GM23338 (cell line): ENCODE measurements at regions not wholly inside any gene's neighbourhood (a gene's known extent, or its start where the extent isn't known, plus 50 kb on each side); places are given as distances from the start of the nearest gene placed in this dataset.

ENCODE experiments used
- ATAC-seq: fragments of 200-7000 bp; cut with Tn5 transposase; 3 replicates; pipeline ENCODE4 v1.9.1; 2020
- DNase-seq: peaks from one replicate; pipeline ENCODE4 v3.0.0-alpha.2; 2015; ENCODE audit warnings: low spot score
- H2AFZ ChIP-seq: fragments of 200-600 bp; sonication (generic); 2 replicates; pipeline ENCODE4 v1.8.0; 2016; ENCODE audit warnings: antibody characterized with exemption, mild to moderate bottlenecking, moderate library complexity
- H3F3A ChIP-seq: fragments of 200-600 bp; sonication (generic); replicated peaks from 2 replicates; pipeline ENCODE4 v1.8.0; 2017; ENCODE audit warnings: antibody characterized with exemption, mixed run types, low read depth
- H3K27ac ChIP-seq: fragments of 200-600 bp; sonication (generic); 2 replicates; pipeline ENCODE4 v1.6.1; 2016; ENCODE audit warnings: low read depth
- H3K27me3 ChIP-seq: fragments of 200-600 bp; sonication (generic); 2 replicates; pipeline ENCODE4 v1.8.0; 2016; ENCODE audit warnings: mild to moderate bottlenecking, mixed run types, moderate library complexity; ENCODE audit not compliant: insufficient read depth
- H3K36me3 ChIP-seq: fragments of 200-600 bp; sonication (generic); 2 replicates; pipeline ENCODE4 v1.8.0; 2016; ENCODE audit warnings: mild to moderate bottlenecking; ENCODE audit not compliant: insufficient read depth
- H3K4me1 ChIP-seq: fragments of 200-600 bp; sonication (generic); 2 replicates; pipeline ENCODE4 v1.8.0; 2016; ENCODE audit warnings: mild to moderate bottlenecking, moderate library complexity; ENCODE audit not compliant: insufficient read depth
- H3K4me2 ChIP-seq: fragments of 200-600 bp; sonication (generic); 2 replicates; pipeline ENCODE4 v1.7.1; 2017; ENCODE audit warnings: mixed run types
- H3K4me3 ChIP-seq: fragments of 200-600 bp; sonication (generic); 2 replicates; pipeline ENCODE4 v1.6.1; 2016; ENCODE audit warnings: mixed run types
- H3K79me2 ChIP-seq: fragments of 200-600 bp; sonication (generic); replicated peaks from 2 replicates; pipeline ENCODE4 v1.8.0; 2017; ENCODE audit warnings: mild to moderate bottlenecking; ENCODE audit not compliant: insufficient read depth
- H3K9me2 ChIP-seq: fragments of 200-600 bp; sonication (generic); 2 replicates; pipeline ENCODE4 v1.8.0; 2017; ENCODE audit not compliant: insufficient read depth
- H4K20me1 ChIP-seq: fragments of 200-600 bp; sonication (generic); replicated peaks from 2 replicates; pipeline ENCODE4 v1.8.0; 2017; ENCODE audit warnings: mild to moderate bottlenecking; ENCODE audit not compliant: insufficient read depth
- H3K27ac Mint-ChIP-seq: 2 replicates; pipeline ENCODE4 v1.8.0; 2020; ENCODE audit warnings: inconsistent platforms, mild to moderate bottlenecking, moderate library complexity, mixed read lengths
- H3K27me3 Mint-ChIP-seq: 3 replicates; pipeline ENCODE4 v1.8.0; 2022; ENCODE audit warnings: low read depth, mild to moderate bottlenecking, moderate library complexity, mixed read lengths, inconsistent platforms; ENCODE audit not compliant: insufficient read depth, poor library complexity
- H3K36me3 Mint-ChIP-seq: 3 replicates; pipeline ENCODE4 v1.8.0; 2021; ENCODE audit warnings: low read depth, mild to moderate bottlenecking, inconsistent platforms, moderate library complexity, mixed read lengths
- H3K4me1 Mint-ChIP-seq: 3 replicates; pipeline ENCODE4 v1.8.0; 2020; ENCODE audit warnings: mild to moderate bottlenecking, inconsistent platforms, mixed read lengths
- H3K4me3 Mint-ChIP-seq: 3 replicates; pipeline ENCODE4 v1.8.0; 2021; ENCODE audit warnings: moderate library complexity, mild to moderate bottlenecking, inconsistent platforms, mixed read lengths
- H3K9me3 Mint-ChIP-seq: 3 replicates; pipeline ENCODE4 v1.8.0; 2020; ENCODE audit warnings: moderate library complexity, mild to moderate bottlenecking, inconsistent platforms, mixed read lengths
- EZH2 ChIP-seq: fragments of 200-600 bp; sonication (generic); IDR thresholded peaks from one replicate; pipeline ENCODE4 v1.8.0; 2017; ENCODE audit warnings: antibody characterized with exemption, mild to moderate bottlenecking, low read depth; ENCODE audit not compliant: unreplicated experiment
- EZH2phosphoT487 ChIP-seq: fragments of 200-600 bp; sonication (generic); IDR thresholded peaks from one replicate; pipeline ENCODE4 v1.8.1; 2018; ENCODE audit warnings: antibody characterized with exemption; ENCODE audit not compliant: unreplicated experiment
- JUNB ChIP-seq: IDR thresholded peaks from one replicate; pipeline ENCODE4 v1.6.1; 2016; ENCODE audit warnings: antibody characterized with exemption; ENCODE audit not compliant: unreplicated experiment
- NANOG ChIP-seq: IDR thresholded peaks from 2 replicates; pipeline ENCODE4 v1.6.1; 2016; ENCODE audit warnings: antibody characterized with exemption, borderline replicate concordance
- POLR2AphosphoS5 ChIP-seq: IDR thresholded peaks from 2 replicates; pipeline ENCODE4 v1.6.1; 2016; ENCODE audit warnings: antibody characterized with exemption, low read depth
- STAT1 ChIP-seq: IDR thresholded peaks from one replicate; pipeline ENCODE4 v1.6.1; 2016; ENCODE audit warnings: antibody characterized with exemption; ENCODE audit not compliant: unreplicated experiment
- ZNF114 ChIP-seq: fragments of 250-450 bp; sonication (Bioruptor Pico); IDR thresholded peaks from 2 replicates; pipeline ENCODE4 v1.5.0; 2020; ENCODE audit warnings: mild to moderate bottlenecking, moderate library complexity
- ZNF331 ChIP-seq: fragments of 250-450 bp; sonication (Bioruptor Pico); IDR thresholded peaks from 2 replicates; pipeline ENCODE4 v1.5.0; 2020; ENCODE audit warnings: low read depth, mild to moderate bottlenecking, moderate library complexity
- TF ChIP-seq, protein P1 (sequence below): IDR thresholded peaks from 2 replicates; pipeline ENCODE4 v1.6.1; 2016; ENCODE audit warnings: antibody characterized with exemption
- TF ChIP-seq, protein P2 (sequence below): IDR thresholded peaks from one replicate; pipeline ENCODE4 v1.6.1; 2018; ENCODE audit warnings: antibody characterized with exemption; ENCODE audit not compliant: unreplicated experiment
- TF ChIP-seq, protein P3 (sequence below), 2 experiments: fragments of 200-600 bp in 1 of 2; sonication (generic) in 1 of 2; conservative IDR thresholded peaks; 2 replicates each; pipeline versions ENCODE4 v1.5.1 to v1.6.1; 2016 to 2017; ENCODE audit warnings: antibody characterized with exemption in 2 of 2, low read depth in 2 of 2, mild to moderate bottlenecking in 2 of 2, moderate library complexity in 1 of 2

DNA sequence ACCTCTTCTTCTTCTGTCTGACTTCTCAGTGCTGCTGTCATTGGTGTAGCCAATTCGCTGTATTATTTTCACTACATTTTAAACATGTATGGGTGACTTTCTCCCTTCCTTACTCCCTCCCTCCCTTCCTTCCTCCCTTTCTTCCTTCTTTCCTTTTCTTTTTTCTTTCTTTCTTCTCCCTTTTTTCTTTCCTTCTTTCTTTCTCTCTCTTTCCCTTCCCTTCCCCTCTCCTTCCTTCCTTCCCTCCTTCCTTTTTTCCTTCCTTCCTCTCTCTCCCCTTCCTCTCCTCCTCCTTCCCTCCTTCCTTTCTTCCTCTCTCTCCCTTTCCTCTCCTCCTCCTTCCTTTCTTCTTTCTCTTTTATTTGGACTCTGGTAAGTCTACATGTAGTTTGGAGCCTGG, 240.8 kb downstream of the GATA3 start:
- no peaks in the 10 kb centered on the region for H3K79me2 ChIP-seq
- Mint-ChIP-seq H3K27me3 (peaks cover 7% of the 10 kb centered on the region), H3K27ac (no peak overlapping the region), H3K4me1 (peaks cover 12% of the 10 kb centered on the region), H3K9me3 (no peaks in the 10 kb centered on the region), H3K4me3 (no peak overlapping the region), H3K36me3 (no peaks in the 10 kb centered on the region)
- no peaks in the 10 kb centered on the region for H3F3A ChIP-seq
- H2AFZ ChIP-seq, result peak overlapping the region; percentile 89; the same call in 1 of the 2 replicates
- TF ChIP-seq, protein P1, sequence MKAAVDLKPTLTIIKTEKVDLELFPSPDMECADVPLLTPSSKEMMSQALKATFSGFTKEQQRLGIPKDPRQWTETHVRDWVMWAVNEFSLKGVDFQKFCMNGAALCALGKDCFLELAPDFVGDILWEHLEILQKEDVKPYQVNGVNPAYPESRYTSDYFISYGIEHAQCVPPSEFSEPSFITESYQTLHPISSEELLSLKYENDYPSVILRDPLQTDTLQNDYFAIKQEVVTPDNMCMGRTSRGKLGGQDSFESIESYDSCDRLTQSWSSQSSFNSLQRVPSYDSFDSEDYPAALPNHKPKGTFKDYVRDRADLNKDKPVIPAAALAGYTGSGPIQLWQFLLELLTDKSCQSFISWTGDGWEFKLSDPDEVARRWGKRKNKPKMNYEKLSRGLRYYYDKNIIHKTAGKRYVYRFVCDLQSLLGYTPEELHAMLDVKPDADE, result no peak
- TF ChIP-seq JUNB, result no peak
- TF ChIP-seq, protein P2, sequence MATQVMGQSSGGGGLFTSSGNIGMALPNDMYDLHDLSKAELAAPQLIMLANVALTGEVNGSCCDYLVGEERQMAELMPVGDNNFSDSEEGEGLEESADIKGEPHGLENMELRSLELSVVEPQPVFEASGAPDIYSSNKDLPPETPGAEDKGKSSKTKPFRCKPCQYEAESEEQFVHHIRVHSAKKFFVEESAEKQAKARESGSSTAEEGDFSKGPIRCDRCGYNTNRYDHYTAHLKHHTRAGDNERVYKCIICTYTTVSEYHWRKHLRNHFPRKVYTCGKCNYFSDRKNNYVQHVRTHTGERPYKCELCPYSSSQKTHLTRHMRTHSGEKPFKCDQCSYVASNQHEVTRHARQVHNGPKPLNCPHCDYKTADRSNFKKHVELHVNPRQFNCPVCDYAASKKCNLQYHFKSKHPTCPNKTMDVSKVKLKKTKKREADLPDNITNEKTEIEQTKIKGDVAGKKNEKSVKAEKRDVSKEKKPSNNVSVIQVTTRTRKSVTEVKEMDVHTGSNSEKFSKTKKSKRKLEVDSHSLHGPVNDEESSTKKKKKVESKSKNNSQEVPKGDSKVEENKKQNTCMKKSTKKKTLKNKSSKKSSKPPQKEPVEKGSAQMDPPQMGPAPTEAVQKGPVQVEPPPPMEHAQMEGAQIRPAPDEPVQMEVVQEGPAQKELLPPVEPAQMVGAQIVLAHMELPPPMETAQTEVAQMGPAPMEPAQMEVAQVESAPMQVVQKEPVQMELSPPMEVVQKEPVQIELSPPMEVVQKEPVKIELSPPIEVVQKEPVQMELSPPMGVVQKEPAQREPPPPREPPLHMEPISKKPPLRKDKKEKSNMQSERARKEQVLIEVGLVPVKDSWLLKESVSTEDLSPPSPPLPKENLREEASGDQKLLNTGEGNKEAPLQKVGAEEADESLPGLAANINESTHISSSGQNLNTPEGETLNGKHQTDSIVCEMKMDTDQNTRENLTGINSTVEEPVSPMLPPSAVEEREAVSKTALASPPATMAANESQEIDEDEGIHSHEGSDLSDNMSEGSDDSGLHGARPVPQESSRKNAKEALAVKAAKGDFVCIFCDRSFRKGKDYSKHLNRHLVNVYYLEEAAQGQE, result no peak
- TF ChIP-seq EZH2, result no peak
- DNase-seq, result no peak
- no peaks in the 10 kb centered on the region for H3K36me3 ChIP-seq
- no peak overlapping the region for H3K4me3 ChIP-seq
- ATAC-seq, result no peak
- no peak overlapping the region for H3K27ac ChIP-seq
- peaks cover 6% of the 10 kb centered on the region; the same call in 1 of the 2 replicates for H3K27me3 ChIP-seq
- H3K9me2 ChIP-seq, result peaks cover 4% of the 10 kb centered on the region; the same call in 1 of the 2 replicates
- no peak overlapping the region for H3K4me2 ChIP-seq
- no peaks in the 10 kb centered on the region for H4K20me1 ChIP-seq
- 0 out of 2 replicates have a peak, but pooled peaks cover 1% of the 10 kb centered on the region for H3K4me1 ChIP-seq

DNA sequence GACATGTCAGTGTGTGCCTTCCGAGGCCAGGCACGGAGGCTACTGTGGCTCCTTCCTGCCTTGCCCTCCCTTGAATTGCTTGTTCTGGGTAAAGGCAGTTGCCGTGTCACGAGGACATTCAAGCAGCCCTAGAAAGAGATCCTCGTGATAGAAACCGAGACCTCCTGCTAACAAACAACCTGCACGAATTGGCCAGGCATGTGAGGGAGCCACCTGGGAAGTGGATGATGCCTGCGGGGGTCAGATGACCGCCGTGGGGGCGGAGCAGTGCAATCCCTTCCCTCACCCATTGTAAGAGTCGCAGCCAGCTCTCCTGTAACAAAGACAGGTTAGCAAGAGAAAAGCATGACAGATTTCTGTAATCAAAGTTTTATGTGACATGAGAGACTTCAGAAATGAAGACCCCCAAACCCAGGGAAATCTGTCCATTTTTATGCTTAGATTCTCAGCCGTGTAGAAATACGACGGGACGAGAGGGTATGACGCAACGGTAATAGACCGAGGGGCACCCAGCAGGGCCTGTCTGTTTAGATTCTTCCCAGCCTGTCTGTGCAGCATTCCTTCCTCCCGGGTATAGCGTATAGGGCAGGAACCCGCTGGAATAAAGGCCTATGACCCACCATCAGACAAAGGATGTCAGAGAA, 241.7 kb downstream of the GATA3 start:
- no peaks in the 10 kb centered on the region for H3F3A ChIP-seq
- peaks cover 10% of the 10 kb centered on the region; the same call in 2 of the 3 replicates for H3K4me1 Mint-ChIP-seq
- DNase-seq (peak; percentile 61), ATAC-seq (peak; percentile 92)
- H3K4me3 Mint-ChIP-seq, result peak overlapping the region; percentile 55; the same call in 2 of the 3 replicates
- no peaks in the 10 kb centered on the region for H3K79me2 ChIP-seq
- H3K36me3 Mint-ChIP-seq, result no peaks in the 10 kb centered on the region
- peak overlapping the region; percentile 76 for H3K4me2 ChIP-seq
- H4K20me1 ChIP-seq, result no peaks in the 10 kb centered on the region
- peaks cover 7% of the 10 kb centered on the region for H3K27me3 Mint-ChIP-seq
- H3K9me2 ChIP-seq, result peaks cover 3% of the 10 kb centered on the region; the same call in 1 of the 2 replicates
- no peaks in the 10 kb centered on the region for H3K9me3 Mint-ChIP-seq
- H3K27ac Mint-ChIP-seq, result no peak overlapping the region
- H3K27ac ChIP-seq, result no peak overlapping the region
- H3K27me3 ChIP-seq, result peaks cover 6% of the 10 kb centered on the region; the same call in 1 of the 2 replicates
- peak overlapping the region; percentile 89 for H2AFZ ChIP-seq
- H3K36me3 ChIP-seq, result no peaks in the 10 kb centered on the region
- no peaks in the 10 kb centered on the region for H3K4me1 ChIP-seq
- H3K4me3 ChIP-seq, result peak overlapping the region; percentile 49
- TF ChIP-seq, protein P3, sequence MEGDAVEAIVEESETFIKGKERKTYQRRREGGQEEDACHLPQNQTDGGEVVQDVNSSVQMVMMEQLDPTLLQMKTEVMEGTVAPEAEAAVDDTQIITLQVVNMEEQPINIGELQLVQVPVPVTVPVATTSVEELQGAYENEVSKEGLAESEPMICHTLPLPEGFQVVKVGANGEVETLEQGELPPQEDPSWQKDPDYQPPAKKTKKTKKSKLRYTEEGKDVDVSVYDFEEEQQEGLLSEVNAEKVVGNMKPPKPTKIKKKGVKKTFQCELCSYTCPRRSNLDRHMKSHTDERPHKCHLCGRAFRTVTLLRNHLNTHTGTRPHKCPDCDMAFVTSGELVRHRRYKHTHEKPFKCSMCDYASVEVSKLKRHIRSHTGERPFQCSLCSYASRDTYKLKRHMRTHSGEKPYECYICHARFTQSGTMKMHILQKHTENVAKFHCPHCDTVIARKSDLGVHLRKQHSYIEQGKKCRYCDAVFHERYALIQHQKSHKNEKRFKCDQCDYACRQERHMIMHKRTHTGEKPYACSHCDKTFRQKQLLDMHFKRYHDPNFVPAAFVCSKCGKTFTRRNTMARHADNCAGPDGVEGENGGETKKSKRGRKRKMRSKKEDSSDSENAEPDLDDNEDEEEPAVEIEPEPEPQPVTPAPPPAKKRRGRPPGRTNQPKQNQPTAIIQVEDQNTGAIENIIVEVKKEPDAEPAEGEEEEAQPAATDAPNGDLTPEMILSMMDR (conservative IDR thresholded peaks at IDR 0.05; ENCODE audit: low read depth in 2 of 2), result no peak
- TF ChIP-seq EZH2, result no peak
- TF ChIP-seq, protein P1, result no peak
- TF ChIP-seq EZH2phosphoT487, result no peak
- TF ChIP-seq, protein P2, result no peak
- no peak for TF ChIP-seq JUNB
- TF ChIP-seq NANOG, result no peak
- no peak for TF ChIP-seq POLR2AphosphoS5
- no peak for TF ChIP-seq STAT1
- TF ChIP-seq ZNF331 (CRISPR knock-in tag), result no peak
- no peak for TF ChIP-seq ZNF114 (CRISPR knock-in tag)
